ENCODE measurements at regions not wholly inside any gene's neighbourhood (a gene's known extent, or its start where the extent isn't known, plus 50 kb on each side); places are given as distances from the start of the nearest gene placed in this dataset.

- DNase-seq (ENCODE audit: low read depth in 4 of 4, low spot score in 3 of 4) = no peak
Observed at GRCh38 chr5:56342616-56343015, 109.5 kb upstream of the ANKRD55 start.

- no peak for DNase-seq (ENCODE audit: low read depth in 4 of 4, low spot score in 3 of 4)
Observed at GRCh38 chr5:56340196-56340980, 107.3 kb upstream of the ANKRD55 start.

DNA sequence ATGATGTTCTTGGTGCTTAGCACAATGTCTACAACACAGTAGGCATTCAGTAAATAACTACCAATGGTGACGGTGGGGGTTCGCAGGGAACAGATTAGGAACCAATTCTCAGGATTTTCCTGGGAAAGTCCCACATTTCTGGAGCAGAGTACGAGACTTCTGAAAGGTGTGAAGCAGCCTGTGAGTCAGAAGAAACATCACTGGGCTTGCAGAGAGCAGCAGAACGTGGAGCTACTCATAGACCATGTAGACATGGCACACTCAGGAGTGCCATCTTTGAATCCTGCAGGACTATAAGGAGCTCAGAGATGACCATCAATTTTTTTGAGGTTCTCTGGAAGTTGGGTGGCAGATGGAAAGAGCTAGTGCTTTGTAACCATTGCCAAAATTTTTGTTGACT, 106.6 kb upstream of the ANKRD55 start:
- DNase-seq (ENCODE audit: low read depth in 4 of 4, low spot score in 3 of 4) = no peak

DNA sequence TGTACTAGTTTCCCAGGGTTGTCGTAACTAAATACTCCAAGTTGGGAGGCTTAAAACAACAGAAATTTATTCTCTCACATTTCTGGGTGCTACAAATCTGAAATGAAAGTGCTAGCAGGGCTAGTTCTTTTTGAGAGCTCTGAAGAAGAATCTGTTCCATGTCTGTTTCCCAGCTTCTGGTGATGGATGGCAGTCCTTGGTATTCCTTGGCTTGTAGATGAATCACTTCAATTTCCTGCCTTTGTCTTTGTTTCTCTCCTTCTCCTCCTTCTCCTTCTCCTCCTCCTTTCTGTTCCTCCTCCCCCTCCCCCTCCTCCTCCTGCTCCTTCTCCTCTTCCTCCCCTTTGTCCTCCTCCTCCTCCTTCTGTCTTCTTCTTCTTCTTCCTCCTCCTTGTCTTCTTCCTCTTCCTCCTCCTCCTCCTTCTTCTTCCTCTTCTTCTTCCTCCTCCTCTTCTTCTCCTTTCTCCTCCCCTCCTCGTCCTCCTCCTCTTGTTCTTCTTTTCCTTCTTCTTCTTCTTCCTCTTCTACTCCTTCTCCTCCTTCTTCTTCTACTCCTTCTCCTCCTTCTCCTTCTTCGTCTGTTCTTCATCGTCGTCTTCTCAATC, 104.7 kb upstream of the ANKRD55 start:
- no peak for DNase-seq (ENCODE audit: low read depth in 4 of 4, low spot score in 3 of 4)

- no peak for DNase-seq (ENCODE audit: low read depth in 4 of 4, low spot score in 3 of 4)
Observed at GRCh38 chr5:56335212-56335611, 102.1 kb upstream of the ANKRD55 start.

GRCh38 chr5:56330806-56331205, 97.7 kb upstream of the ANKRD55 start:
- no peak for DNase-seq (ENCODE audit: low read depth in 4 of 4, low spot score in 3 of 4)

DNA sequence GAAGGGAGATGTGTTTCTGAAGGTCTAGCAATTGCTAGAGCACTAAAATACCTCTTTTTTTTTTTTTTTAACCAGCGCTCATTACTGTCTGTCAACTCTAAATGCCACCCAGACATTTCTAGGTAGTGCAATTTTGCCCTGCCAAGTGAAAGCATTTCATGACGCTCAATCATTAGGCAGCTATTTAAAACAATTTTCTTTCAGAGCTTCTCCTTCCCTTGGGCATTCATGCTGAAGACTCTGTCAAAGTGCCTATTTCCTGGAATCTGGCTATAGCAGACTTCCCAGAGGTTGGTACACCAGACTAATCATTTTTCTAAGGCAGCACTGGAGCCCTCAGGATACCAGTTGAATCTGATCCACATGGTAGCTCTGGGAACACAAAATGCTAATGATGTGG, 97.0 kb upstream of the ANKRD55 start:
- no peak for DNase-seq (ENCODE audit: low read depth in 4 of 4, low spot score in 3 of 4)

DNA sequence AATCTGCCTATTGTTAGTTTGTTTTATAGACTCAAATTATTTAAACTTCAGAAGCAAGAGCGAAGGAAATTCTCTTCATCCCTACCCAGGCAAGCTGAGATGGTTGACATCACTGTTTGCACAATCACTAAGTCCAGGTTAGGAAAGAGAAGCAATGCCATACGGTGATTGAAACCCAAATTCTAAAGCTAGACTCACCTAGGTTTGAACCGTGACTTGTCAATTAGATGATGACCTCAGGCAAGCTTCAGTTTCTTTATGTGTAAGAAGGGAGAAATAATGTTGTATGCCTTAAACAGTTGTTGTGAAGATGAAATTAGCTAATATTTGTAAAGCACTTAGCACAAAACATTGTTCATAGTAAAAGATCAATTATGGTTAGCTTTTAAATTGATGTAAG, 96.5 kb upstream of the ANKRD55 start:
- DNase-seq (ENCODE audit: low read depth in 4 of 4, low spot score in 3 of 4) = no peak

- no peak for DNase-seq (ENCODE audit: low read depth in 4 of 4, low spot score in 3 of 4)
Observed at GRCh38 chr5:56328753-56329560, 95.8 kb upstream of the ANKRD55 start.

- no peak for DNase-seq (ENCODE audit: low read depth in 4 of 4, low spot score in 3 of 4)
Observed at GRCh38 chr5:56327809-56328208, 94.7 kb upstream of the ANKRD55 start.

- no peak for DNase-seq (ENCODE audit: low read depth in 4 of 4, low spot score in 3 of 4)
Observed at GRCh38 chr5:56326770-56327169, 93.6 kb upstream of the ANKRD55 start.

GRCh38 chr5:56326116-56326515, 93.0 kb upstream of the ANKRD55 start:
- DNase-seq (ENCODE audit: low read depth in 4 of 4, low spot score in 3 of 4) = no peak

DNA sequence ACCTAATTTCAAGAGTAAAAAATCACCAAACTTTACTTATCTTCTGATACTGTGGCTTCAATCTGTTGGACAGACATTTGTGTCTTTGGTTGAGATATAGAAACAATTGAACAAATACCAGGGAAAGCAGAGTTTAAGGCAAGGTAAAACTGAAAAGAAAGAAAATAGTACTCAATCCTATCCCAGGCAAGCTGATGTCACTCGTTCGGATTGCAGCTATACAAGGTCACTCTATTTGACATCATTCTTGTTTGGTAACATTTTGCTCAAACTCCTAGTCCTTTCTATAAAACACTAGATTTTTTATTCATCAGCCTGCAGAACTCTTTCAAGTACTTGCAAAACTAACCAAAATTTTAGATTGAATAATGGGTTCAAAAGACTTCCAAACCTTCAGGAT, 91.9 kb upstream of the ANKRD55 start:
- no peak for DNase-seq (ENCODE audit: low read depth in 4 of 4, low spot score in 3 of 4)

GRCh38 chr5:56323505-56323904, 90.4 kb upstream of the ANKRD55 start:
- no peak for DNase-seq (ENCODE audit: low read depth in 4 of 4, low spot score in 3 of 4)

GRCh38 chr5:56322592-56322991, 89.5 kb upstream of the ANKRD55 start:
- DNase-seq (ENCODE audit: low read depth in 4 of 4, low spot score in 3 of 4) = no peak

- no peak for DNase-seq (ENCODE audit: low read depth in 4 of 4, low spot score in 3 of 4)
Observed at GRCh38 chr5:56321236-56321881, 88.2 kb upstream of the ANKRD55 start.

DNA sequence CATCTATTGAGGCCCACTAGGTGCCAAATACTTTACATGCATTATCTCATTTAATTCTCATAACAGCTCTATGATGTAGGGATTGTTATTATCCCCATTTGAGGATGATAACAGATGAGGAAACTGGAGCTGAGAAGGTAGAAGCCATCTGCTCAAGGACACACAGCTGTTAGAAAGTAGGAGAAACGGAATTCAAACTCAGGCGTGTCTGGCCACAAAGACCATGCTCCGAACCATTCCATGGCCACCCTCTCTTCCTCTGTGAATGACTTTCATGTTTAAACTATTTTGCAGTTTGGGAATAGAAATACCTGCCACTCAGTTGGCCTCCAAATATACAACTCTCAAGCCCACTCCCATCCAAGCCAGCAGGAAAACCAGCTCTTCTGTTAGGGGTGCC, 87.6 kb upstream of the ANKRD55 start:
- DNase-seq (ENCODE audit: low read depth in 4 of 4, low spot score in 3 of 4) = no peak

DNA sequence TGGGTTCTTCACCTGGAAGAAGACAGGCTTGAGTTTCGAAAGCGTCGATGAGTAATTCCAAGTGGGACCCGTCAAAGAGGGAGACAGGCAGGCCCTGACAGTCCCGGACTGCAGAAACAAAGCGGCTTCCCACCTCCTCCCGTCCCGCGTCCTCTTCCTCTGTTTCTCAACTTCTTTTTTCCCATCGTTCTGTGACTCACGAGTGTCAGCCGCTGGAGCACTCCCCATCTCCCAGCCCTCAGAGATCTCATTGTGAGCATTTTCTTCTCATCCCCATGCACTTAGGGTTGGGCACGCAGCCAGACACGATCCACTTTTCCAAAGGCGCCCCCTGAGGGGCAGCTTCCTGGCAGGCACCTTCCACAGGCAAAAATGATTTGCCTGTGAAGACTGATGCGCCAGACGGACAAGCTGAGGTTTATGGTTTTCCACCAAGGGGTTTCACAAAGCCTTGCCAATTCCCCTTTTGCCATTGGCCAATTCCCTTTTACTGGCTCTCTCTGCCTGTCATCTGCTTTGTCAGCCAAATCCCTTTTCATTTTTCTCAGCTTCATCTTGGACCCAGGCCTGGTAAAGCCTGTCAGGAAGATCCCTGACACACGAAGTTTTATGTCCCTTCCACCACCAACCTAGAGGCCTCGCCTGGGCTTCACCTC, 86.5 kb upstream of the ANKRD55 start:
- DNase-seq (ENCODE audit: low read depth in 4 of 4, low spot score in 3 of 4) = no peak

GRCh38 chr5:56317923-56318561, 84.9 kb upstream of the ANKRD55 start:
- no peak for DNase-seq (ENCODE audit: low read depth in 4 of 4, low spot score in 3 of 4)

GRCh38 chr5:56316299-56316994, 83.3 kb upstream of the ANKRD55 start:
- DNase-seq (ENCODE audit: low read depth in 4 of 4, low spot score in 3 of 4) = no peak

All from left renal pelvis (tissue), 4 donors.